ENCODE measurements at regions not wholly inside any gene's neighbourhood (a gene's known extent, or its start where the extent isn't known, plus 50 kb on each side); places are given as distances from the start of the nearest gene placed in this dataset.
A peak's percentile ranks its signal among the peaks of the same experiment; 100 is the strongest.

DNA sequence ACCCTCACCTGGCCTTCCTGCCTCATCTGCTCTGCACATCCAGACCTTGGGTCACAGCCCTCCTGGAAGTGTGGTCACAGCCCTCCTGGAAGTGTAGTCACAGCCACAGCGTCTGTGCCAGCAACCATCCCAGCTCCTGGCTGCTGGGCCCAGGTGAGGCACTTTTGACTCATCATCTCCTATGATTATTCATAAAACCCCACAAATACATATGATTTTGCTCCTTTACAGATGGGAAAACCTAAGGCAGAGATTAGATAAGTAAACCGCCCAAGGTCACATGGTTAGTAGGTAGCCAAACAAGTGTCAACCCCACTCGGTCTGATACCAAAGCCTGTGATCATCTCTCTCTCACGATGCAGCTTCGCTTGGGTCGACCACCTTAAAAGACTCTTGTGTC is 94.3 kb downstream of the PRLHR start:
- DNase-seq (ENCODE audit: low spot score) = no peak

DNA sequence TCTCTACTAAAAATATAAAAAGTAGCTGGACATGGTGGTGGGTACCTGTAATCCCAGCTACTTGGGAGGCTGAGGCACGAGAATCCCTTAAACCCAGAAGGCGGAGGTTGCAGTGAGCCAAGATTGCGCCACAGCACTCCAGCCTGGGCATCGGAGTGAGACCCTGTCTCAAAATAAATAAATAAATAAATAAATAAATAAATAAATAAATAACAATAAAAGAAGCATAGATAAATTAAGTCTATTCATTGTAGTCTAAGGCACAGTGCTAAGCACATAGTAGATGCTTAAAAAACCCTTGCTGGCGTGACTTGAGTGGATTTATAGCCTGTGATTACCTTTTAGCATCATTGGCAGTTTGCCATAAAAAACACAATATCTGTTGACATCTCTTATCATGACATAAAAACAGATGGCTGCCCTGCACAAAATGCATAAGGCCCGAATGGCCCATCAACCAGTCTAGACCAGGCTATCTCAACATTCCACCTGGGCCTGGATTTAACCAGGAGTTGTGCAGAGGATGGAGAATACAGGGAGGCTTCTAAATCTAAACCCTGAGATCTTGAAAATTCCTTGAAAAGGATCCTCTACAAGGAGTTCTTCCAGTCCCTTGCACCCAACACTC is 94.9 kb downstream of the PRLHR start:
- no peak for DNase-seq (ENCODE audit: low spot score)

DNA sequence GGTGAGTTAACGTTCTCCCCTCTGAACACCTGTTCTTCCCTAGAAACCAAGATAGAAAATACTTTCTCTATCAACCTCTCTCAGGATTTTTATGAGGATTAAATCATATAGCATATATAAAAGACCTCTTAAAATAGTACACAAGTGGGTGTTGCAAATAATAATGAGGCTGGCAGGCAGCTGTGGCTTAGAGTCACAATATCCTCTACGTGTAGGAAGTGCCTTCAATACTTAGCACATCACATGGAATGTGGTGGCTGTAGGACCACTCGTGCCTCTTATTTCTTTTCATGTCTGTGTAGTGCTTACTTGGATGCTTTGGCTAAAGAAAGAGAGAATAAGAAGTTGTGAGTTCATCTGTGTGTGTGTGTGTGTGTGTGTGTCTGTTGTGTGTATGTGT is 96.3 kb downstream of the PRLHR start:
- no peak for DNase-seq (ENCODE audit: low spot score)

DNA sequence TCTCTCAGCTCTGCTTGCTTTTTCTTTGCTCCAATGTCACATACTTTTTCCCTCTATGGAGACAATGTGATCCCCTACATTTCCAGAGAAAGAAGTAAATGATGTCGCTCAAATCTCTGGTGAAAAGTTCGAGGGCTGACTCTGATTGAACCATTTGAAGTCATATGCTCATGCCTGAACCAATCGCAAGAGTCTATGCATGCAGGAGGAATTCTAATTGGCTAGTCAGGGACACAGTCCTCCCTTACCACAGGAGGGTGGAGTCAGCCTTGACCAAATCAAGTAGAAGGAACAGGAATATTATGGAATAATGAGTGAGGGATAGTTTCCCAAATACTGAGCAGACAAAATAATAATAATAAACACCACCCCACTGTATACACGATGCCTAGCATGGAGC is 96.8 kb downstream of the PRLHR start:
- DNase-seq (ENCODE audit: low spot score) = no peak

DNA sequence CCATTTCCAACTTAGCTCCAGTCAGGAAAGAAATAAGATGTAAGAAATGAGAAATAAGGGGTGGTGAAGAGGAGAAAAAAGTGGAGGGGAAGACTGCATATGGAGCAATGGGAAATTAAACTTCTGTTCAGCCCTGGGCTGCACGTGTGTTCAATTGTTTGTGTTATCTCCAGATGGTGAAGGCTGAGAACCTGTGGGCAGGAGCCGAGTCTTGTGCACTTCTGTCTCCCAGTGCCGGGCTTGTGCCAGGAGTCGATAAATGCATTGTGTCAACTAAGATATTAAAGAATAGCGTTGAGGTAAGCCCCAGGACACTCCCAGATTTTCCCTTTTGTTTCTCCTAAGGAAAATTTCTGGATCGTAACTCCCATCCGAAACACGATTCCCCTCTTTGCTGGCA is 98.2 kb downstream of the PRLHR start:
- no peak for DNase-seq (ENCODE audit: low spot score)

DNA sequence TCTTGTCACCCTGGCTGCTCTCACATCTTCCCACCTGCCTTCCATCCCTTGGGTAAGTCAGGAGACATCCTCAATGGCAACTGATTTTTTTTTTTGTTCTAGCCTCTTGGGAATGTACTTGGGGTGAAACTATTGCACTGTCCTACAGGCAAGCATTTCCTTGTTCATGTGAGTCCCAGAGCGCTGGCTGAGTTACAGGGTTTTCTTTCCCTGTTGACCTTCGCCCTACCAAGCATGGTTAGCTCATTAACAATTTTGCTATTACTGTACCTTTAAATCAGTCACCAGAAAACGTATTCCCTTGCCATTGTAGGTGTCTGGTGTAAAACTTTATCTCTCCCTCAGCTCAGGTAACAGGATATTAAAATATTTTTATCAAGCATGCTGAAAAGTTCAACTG is 98.9 kb downstream of the PRLHR start:
- DNase-seq (ENCODE audit: low spot score) = no peak

DNA sequence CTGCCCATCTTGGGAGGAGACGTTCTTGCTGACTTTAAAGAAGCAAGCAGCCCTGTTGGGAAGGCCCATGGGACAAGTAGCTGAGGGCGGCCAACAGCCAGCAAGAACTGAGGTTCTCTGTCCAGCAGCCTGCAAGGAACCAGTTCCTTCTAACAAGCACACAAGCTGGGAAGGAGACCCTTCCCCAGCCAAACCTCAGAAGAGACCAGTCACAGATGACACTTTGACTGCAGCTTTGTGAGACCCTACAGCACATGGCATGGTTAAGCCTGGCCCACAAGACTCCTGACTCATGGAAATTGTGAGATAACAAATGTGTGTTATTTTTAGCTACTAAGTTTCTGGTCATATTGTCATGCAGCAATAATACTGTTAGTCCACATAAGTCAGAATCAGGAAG is 99.9 kb downstream of the PRLHR start:
- DNase-seq (ENCODE audit: low spot score) = no peak

DNA sequence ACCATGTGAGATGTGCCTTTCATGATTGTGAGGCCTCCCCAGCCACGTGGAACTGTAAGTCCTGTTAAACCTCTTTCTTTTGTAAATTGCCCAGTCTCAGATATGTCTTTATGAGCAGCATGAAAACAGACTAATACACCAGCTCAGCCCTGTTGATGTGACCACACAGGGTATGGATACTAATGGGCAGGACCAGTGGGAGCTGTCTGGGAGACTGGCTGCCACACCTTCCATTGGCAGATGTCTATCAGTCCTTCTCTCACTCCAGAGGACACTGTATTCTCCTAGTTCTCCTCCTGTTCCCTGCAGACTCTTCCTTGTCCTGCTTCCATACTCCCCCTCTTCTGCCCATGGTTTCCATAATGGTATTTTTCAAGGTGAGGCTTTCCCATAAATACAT is 104.4 kb downstream of the PRLHR start:
- no peak for DNase-seq (ENCODE audit: low spot score)

DNA sequence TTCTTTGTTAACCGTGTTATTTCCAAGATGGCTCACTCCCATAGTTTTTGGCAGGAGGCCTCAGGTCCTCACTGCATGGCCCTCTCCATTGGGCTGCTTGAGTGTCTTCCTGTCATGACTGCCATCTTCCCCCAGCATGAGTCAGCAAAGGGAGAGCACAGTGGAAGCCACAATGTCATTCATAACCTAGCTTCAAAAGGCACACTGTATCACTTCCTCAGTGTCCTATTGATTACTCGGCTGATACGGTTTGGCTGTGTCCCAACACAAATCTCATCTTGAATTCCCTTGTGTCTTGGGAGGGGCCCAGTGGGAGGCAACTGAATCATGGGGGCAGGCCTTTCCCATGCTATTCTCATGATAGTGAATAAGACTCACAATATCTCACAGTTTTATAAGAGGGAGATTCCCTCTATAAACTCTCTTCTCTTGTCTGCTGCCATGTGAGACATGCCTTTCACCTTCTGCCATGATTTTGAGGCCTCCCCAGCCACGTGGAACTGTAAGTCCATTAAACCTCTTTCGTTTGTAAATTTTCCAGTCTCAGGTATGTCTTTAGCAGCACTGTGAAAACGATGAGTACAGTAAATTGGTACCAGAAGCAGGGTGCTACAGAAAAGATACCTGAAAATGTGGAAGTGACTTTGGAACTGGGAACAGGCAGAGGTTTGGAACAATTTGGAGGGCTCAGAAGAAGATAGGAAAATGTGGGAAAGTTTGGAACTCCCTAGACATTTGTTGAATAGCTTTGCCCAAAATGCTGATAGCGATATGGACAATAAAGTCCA is 106.5 kb downstream of the PRLHR start:
- no peak for DNase-seq (ENCODE audit: low spot score)

DNA sequence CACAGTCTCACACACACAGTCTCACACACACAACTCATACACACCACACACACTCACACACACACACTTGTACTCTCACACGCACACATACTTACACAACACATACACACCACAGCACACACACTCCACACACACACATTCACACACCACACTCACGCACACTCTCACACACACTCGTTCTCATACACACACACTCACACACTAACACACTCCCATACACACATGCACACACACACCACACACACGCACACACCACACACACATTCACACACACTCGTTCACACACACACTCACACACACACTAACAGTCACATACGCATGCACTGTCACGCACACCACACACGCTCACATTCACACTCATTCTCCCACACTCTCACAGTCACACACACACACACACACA is 109.8 kb downstream of the PRLHR start:
- no peak for DNase-seq (ENCODE audit: low spot score)

DNA sequence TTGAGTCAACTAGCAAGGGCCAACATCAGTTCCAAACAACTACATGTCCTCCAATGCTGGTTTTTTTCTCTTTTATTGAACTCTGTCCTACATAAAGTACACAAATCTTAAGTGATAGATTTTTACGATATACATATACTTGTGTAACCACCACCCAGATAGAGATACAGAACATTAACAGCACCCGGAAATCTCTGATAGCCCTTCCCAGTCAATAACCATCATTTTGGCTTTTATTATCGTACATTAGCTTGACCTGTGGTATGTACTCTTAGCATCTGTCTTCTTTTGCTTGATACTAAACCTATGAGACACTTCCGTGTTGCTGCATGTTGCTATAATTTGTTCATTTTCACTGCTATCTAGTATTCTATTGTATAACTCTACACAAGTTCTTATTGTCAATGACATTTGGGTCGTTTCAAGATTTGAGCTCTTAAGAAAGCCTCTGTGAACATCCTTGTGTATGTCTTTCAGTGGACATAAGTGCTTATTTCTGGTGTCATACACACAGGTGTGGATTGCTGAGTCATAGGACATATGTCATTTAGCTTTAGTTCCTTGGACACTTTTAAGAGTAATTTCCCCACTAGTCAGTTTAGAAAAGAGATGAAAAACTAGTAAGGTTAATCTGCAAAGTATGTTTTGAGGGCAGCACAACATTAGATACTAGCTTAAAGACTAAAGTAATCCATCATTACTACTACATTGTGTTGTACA is 111.1 kb downstream of the PRLHR start:
- DNase-seq (ENCODE audit: low spot score) = no peak

DNA sequence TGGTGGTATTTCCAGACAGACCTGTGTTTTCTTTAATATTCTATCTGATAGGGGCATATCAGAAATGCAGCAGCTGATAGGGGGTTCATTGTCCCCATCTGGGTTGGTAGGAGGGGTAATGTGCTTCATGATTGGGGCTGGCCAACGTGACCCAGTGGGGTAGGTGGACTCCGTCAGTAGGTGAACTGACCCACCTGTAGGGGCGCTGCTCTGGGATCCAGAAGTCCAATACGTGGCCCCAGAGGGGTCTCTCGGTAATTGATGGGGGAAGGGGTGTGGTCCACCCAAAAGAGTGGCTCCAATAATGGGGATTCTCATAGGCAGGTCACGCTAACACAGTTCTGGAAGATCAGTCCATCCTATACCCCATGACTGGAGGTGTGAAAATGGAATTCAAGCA is 112.0 kb downstream of the PRLHR start:
- DNase-seq (ENCODE audit: low spot score) = no peak

DNA sequence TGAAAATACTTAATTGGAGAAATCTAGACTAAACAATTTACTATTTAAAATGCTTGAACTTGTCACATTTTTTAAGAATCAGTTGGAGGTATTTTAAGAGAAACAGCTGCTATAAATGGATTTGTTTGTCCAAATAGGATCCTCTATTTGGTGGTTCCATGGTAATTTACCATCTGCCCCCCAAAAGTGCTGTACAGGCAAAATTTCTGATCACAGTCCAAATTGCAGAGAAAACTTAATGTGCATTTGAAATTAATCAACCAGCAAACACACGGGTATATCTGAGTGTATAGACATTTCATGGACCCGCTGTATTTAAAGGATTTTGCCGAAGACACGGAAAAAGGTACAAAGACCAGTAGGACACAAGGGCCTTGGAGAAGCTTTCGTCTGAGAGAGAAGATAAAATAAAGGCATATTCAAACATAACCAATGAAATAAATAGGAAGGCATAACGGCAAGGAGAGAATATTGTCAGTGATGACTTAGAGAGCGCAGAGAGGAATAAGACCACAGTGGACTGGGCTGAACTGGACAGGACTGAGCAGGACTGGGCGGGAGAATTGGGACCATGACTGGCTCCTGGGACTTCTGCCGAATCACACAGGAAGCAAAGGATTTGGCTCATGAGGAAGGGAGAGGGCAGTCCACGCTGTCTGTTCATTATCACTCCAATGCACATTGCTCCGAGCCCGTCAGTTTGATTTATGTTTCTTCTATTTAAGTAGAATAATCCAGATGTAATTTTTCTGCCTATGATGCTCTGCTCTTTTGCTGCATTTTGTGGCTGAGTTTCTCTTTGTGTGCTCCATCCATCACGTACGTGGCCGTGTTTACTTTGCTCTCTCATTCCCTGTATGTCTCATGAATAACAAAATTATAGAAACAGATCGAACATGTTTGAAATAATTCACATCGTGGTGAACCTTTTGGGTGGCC is 112.8 kb downstream of the PRLHR start:
- DNase-seq (ENCODE audit: low spot score) = no peak

DNA sequence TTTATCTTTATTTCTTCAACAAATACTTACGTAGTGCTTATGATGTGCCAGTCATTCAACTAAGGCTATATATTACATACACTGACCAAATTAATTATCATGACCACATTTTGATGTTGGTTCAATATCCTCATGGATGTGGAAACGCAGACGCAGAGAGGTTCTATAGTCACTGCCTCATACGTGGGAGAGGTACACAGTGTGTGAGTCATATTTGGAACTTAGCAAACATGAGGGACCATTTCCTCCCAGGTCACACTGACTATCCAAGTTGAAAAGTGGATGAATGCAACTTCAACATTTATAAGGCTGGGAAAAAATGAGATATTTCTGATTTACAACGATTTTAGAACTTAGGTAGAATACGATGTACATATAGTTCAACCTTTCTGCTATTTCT is 113.6 kb downstream of the PRLHR start:
- no peak for DNase-seq (ENCODE audit: low spot score)

DNA sequence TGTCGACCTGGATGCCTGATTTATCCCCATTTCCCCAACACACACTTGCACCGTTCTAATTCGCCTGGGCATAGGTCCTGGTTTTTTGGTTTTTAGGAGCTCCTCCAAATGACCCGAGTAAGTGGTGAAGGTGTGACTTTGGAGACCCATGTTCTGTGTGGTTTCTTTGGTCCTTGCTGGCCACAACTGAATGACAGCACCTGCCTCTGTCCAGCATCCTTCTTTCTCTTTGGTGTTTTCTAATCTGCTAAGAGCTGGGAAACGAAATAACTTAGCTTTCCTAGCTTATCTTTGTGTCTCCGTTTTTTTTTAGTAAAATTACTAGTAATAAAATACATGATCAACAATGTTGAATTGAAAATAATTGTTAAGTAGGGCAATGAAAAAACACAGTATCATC is 120.2 kb downstream of the PRLHR start:
- no peak for DNase-seq (ENCODE audit: low spot score)

DNA sequence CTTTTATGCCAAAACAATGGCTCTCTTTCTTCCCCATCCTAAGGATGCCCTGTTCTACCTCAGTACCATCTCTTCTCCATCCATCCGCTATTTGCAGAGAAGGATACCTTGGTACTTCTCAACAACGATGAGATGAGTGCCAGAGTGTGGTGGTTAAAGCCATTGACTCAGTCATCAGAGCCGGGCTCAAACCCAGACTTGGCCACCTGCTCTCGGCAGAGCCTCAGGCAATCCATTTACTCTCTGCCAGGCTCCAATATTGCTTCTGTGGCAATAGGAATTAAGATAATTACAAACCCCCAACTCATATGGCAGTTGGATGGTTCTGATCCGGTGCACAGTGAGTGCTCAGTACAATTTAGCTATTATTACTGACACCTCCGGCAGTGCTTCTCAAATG is 121.3 kb downstream of the PRLHR start:
- no peak for DNase-seq (ENCODE audit: low spot score)

DNA sequence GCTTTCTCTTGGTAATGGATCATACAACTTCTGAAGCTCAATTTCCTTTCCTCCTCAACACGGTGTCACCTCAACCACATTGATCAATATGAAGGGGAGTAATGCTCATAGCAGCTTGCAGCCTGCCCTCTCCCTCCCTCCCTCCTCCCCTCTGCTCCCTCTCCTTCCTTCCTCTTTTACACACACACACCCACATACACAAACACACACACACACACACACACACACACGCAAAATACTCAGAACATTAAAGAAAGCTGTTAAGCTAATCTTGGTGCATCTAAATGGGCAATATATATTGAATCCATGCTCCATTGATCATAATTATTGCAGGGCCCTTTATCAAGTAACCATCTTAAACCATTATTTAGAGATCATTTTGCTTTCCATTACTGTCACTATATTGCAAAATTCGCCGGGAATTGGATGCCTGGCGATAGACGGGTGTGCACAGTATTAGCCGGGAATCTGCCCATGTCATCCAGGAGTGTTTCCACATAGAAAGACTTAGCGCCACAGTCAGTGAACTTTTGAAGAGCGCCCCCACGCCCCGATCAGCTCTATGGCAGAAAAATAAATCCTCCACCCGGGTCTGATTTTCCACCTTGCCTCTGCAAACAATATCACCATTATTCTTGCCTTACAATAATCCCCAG is 122.0 kb downstream of the PRLHR start:
- no peak for DNase-seq (ENCODE audit: low spot score)

DNA sequence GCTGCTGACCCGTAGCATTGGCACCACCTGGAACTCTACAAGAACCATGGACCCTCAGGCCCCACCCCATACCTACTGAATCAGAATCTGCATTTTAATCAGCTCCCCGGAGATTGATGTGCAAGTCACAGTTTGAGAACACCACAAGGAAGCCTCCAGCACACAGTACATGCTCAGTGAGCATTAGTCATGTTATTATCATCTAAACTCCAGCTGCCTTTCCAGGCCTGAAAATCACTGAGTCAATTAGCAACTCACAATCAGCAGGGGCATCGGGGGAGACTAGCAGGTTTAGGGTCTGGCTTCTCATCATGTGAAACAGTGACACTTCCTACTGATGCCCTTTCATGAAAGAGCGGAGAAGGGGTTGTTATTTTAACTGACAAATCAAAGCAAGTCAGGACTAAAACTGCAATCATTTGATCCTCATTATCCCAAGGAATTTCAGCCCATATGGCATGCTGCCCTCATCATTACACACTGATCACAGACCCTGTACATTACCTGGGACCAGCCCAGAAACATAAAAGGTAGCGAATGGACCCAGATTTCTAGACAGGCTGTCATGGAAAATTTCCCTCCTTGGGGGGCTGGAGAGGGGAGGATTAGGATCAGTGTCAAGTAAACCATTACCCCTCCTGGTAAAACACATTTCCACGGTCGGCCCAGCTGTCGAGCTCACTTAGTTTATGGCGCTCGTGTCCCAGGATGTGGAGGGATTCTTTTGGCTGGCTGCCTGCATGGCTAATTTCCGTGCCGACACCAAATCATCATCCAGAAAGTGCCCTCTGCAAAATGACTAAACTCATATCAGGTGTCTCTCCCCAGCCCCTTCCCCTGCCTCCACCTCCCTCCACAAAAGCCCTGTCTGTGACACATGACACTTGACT is 122.8 kb downstream of the PRLHR start:
- no peak for DNase-seq (ENCODE audit: low spot score)

DNA sequence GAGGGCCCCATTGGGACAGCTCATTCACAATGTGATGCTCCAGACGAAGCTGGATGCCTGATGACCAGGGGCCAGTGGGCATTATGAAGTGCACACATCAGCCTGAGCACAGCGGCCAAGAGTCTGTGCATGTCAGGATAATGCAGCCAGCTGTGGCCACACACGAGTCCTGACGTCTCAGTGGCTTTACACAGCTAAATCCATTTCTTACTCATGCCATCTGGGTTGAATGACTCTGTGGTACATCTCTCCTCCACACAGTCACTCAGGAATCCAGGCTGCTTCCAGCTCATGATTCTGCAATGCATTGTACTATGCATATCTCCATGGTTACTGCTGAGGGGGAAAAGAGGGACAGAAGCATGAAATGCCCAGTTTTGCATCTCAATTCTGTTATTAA is 123.6 kb downstream of the PRLHR start:
- DNase-seq (ENCODE audit: low spot score) = peak; percentile 7

DNA sequence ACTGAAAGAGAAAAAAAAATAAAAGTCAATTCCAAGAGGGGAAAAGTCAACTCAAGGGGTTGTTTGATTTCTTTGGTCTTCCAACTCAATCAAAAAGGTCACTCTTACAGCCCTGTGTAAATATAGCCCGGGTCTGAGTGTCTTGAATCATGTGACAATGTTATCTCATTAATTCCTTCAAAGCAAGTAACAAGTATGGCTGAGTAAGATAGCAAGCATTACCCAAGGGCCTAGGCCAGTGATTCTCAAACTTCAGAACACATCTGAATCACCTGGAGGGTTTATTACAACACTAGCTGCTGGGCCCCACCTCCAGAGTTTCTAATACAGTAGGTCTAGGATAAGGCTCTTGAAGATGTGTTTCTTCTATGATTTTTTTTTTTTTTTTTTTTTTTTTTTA is 125.0 kb downstream of the PRLHR start:
- DNase-seq (ENCODE audit: low spot score) = no peak

DNA sequence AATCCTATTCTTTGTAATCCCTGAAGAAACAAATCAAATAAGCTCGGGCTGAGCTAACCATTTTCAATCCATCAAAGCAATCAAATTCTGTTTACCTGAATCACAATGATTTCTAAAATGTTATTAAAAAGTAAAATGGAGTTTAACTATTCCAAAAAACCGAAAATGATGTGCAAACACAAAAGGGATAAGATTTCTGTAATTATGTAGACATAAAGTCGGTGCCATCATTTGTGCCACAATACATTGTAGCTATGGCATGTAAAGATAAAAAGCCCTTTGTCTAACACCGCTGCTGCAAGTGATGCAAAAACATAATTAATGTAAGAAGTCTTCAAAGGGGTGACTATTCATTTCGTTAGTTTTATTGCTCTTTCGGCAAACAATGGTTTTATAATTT is 125.1 kb upstream of the FAM204A start:
- no peak for DNase-seq (ENCODE audit: low spot score)
